ENCODE measurements at regions not wholly inside any gene's neighbourhood (a gene's known extent, or its start where the extent isn't known, plus 50 kb on each side); places are given as distances from the start of the nearest gene placed in this dataset.
"Not testable (repeated sequence)": the region's sequence is repeated elsewhere in the genome, so short reads cannot be mapped to it uniquely, and the experiment has no call there.

DNA sequence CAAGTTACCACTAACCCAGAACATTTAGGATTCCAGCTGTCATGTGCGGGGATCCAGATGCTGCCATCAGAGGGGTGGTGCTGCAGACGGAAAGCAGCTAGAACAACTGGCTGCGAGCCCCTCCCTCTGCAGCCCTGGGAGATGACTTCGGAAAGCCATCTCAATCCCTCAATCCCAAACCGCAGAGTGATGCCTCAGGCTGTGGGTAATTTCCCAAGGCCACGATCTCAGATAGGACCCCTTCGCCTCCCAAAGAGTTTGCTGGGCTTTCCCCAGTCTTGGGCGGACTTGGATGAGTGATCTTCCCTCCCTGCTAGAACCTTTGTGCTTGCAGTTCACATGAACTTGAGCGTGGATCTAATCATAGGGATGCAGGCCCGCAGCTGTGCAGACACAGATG lies 71.3 kb upstream of the EN2 start:
- Histone ChIP-seq H3K36me3 (ENCODE audit: control insufficient read depth, insufficient read depth, low read length) (no peaks in the 10 kb centered on the region; the same call in 1 of the 2 replicates), H3K9me3 (ENCODE audit: control insufficient read depth, insufficient read depth, low read length) (no peaks in the 10 kb centered on the region), H3K27ac (ENCODE audit: low read length) (no peak overlapping the region), H3K27me3 (ENCODE audit: control insufficient read depth, insufficient read depth, low read length) (peaks cover 34% of the 10 kb centered on the region), H3K4me1 (ENCODE audit: control insufficient read depth, insufficient read depth, low read length) (peaks cover 6% of the 10 kb centered on the region), H3K4me3 (ENCODE audit: low read length) (no peak overlapping the region)
- DNase-seq (ENCODE audit: low read depth, low spot score), result no peak
- no CpG with 5 or more reads among the region's 10 CpGs for WGBS (ENCODE audit: insufficient coverage, insufficient read length)

DNA sequence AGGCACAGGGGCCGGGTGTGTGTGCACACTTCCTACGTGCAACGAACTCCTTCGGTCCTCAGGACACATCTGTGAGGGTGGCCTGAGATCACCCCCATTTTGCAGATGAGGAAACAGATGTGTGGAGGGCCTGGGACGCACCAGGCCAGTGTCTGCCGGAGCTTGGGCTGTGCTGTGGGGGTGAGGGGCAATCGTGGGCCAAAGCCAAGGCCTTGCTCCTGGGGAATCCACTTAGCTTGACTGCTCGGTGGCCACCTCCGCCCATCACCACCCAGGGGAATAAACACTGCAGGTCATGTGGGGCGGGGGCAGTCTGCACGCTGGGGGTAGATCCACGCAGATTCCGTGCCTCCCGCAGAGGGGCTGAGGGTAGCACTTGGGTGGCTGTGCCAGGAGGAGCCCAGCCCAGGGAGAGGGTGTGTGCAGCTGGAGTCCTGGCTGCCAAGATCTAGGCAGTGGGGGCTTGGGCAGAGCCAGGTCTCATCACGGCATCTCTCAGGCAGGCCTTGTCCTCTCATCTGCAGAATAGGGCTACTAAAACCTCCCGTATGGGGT lies 70.8 kb upstream of the EN2 start:
- Histone ChIP-seq H3K27ac (ENCODE audit: low read length) (no peak overlapping the region), H3K4me1 (ENCODE audit: control insufficient read depth, insufficient read depth, low read length) (peaks cover 3% of the 10 kb centered on the region; the same call in 1 of the 2 replicates), H3K4me3 (ENCODE audit: low read length) (no peak overlapping the region), H3K9me3 (ENCODE audit: control insufficient read depth, insufficient read depth, low read length) (no peaks in the 10 kb centered on the region), H3K36me3 (ENCODE audit: control insufficient read depth, insufficient read depth, low read length) (no peaks in the 10 kb centered on the region; the same call in 1 of the 2 replicates), H3K27me3 (ENCODE audit: control insufficient read depth, insufficient read depth, low read length) (peaks cover 29% of the 10 kb centered on the region)
- no CpG with 5 or more reads among the region's 16 CpGs for WGBS (ENCODE audit: insufficient coverage, insufficient read length)
- DNase-seq (ENCODE audit: low read depth, low spot score), result no peak

- Histone ChIP-seq H3K27me3 (ENCODE audit: control insufficient read depth, insufficient read depth, low read length) (peaks cover 15% of the 10 kb centered on the region), H3K4me3 (ENCODE audit: low read length) (no peak overlapping the region), H3K27ac (ENCODE audit: low read length) (no peak overlapping the region), H3K9me3 (ENCODE audit: control insufficient read depth, insufficient read depth, low read length) (no peaks in the 10 kb centered on the region), H3K36me3 (ENCODE audit: control insufficient read depth, insufficient read depth, low read length) (no peaks in the 10 kb centered on the region; the same call in 1 of the 2 replicates), H3K4me1 (ENCODE audit: control insufficient read depth, insufficient read depth, low read length) (no peaks in the 10 kb centered on the region)
- no peak for DNase-seq (ENCODE audit: low read depth, low spot score)
- WGBS (ENCODE audit: insufficient coverage, insufficient read length), result no CpG with 5 or more reads among the region's 11 CpGs
Observed at GRCh38 chr7:155388561-155388960, 69.4 kb upstream of the EN2 start.

DNA sequence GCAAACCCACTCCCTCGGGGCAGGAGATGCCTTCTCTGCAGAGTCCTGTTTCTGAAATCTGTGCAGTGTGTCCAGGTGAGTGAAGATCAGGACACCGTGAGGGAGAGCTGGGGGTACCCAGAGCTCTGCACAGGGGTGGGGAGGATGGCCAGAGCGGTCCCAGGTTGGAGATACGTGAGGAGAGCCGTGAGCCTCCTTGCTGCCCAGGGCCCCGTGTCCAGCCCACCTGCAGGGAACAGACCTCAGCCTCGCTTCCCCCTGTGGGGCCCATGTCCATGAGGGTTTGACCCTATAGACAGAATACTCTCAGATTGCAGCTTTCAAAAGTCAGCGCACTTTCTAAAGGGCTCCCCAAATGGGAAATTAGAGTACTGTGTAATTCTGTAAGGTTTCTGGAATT lies 66.5 kb upstream of the EN2 start:
- Histone ChIP-seq H3K36me3 (ENCODE audit: control insufficient read depth, insufficient read depth, low read length) (no peaks in the 10 kb centered on the region; the same call in 1 of the 2 replicates), H3K27me3 (ENCODE audit: control insufficient read depth, insufficient read depth, low read length) (peaks cover 2% of the 10 kb centered on the region), H3K4me1 (ENCODE audit: control insufficient read depth, insufficient read depth, low read length) (no peaks in the 10 kb centered on the region; the same call in 1 of the 2 replicates), H3K27ac (ENCODE audit: low read length) (no peak overlapping the region), H3K4me3 (ENCODE audit: low read length) (no peak overlapping the region), H3K9me3 (ENCODE audit: control insufficient read depth, insufficient read depth, low read length) (no peaks in the 10 kb centered on the region)
- no peak for DNase-seq (ENCODE audit: low read depth, low spot score)
- no CpG with 5 or more reads among the region's 8 CpGs for WGBS (ENCODE audit: insufficient coverage, insufficient read length)

- H3K27me3 ChIP-seq (ENCODE audit: control insufficient read depth, insufficient read depth, low read length), result peaks cover 2% of the 10 kb centered on the region; the same call in 1 of the 2 replicates
- no peaks in the 10 kb centered on the region for H3K36me3 ChIP-seq (ENCODE audit: control insufficient read depth, insufficient read depth, low read length)
- H3K4me1 ChIP-seq (ENCODE audit: control insufficient read depth, insufficient read depth, low read length), result no peaks in the 10 kb centered on the region; the same call in 1 of the 2 replicates
- WGBS (ENCODE audit: insufficient coverage, insufficient read length), result no CpG with 5 or more reads among the region's 11 CpGs
- H3K9me3 ChIP-seq (ENCODE audit: control insufficient read depth, insufficient read depth, low read length), result no peaks in the 10 kb centered on the region
- DNase-seq (ENCODE audit: low read depth, low spot score), result no peak
- no peak overlapping the region for H3K4me3 ChIP-seq (ENCODE audit: low read length)
- H3K27ac ChIP-seq (ENCODE audit: low read length), result no peak overlapping the region
Observed at GRCh38 chr7:155392726-155393570, 65.0 kb upstream of the EN2 start.

DNA sequence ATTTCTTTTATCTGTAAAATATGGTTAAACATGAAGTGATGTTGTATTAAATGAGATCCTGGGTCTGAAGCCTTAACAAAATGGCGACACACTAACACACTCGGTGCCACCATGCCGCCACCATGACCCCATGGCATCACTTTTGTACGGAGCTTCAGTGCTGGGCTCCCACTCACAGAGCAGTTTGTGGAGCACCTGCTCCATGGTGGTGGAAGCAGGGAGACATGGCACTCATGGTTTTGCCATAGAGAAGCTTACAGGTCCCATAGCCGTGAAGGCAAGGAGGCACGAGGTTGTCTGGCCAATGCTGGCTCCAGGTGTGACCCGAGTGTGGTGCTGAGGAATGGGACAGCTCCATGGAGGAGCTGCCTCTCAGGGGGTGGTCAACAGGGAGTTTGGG lies 63.5 kb upstream of the EN2 start:
- WGBS (ENCODE audit: insufficient coverage, insufficient read length), result no CpG with 5 or more reads among the region's 7 CpGs
- Histone ChIP-seq H3K9me3 (ENCODE audit: control insufficient read depth, insufficient read depth, low read length) (no peaks in the 10 kb centered on the region), H3K27ac (ENCODE audit: low read length) (no peak overlapping the region), H3K4me1 (ENCODE audit: control insufficient read depth, insufficient read depth, low read length) (no peaks in the 10 kb centered on the region; the same call in 1 of the 2 replicates), H3K4me3 (ENCODE audit: low read length) (no peak overlapping the region), H3K36me3 (ENCODE audit: control insufficient read depth, insufficient read depth, low read length) (no peaks in the 10 kb centered on the region), H3K27me3 (ENCODE audit: control insufficient read depth, insufficient read depth, low read length) (peaks cover 2% of the 10 kb centered on the region; the same call in 1 of the 2 replicates)
- no peak for DNase-seq (ENCODE audit: low read depth, low spot score)

GRCh38 chr7:155395176-155395797 lies 62.6 kb upstream of the EN2 start:
- DNase-seq (ENCODE audit: low read depth, low spot score), result no peak
- no peaks in the 10 kb centered on the region; the same call in 1 of the 2 replicates for H3K4me1 ChIP-seq (ENCODE audit: control insufficient read depth, insufficient read depth, low read length)
- H3K9me3 ChIP-seq (ENCODE audit: control insufficient read depth, insufficient read depth, low read length), result no peaks in the 10 kb centered on the region
- no peak overlapping the region for H3K4me3 ChIP-seq (ENCODE audit: low read length)
- no CpG with 5 or more reads among the region's 17 CpGs for WGBS (ENCODE audit: insufficient coverage, insufficient read length)
- H3K27me3 ChIP-seq (ENCODE audit: control insufficient read depth, insufficient read depth, low read length), result no peaks in the 10 kb centered on the region
- no peaks in the 10 kb centered on the region for H3K36me3 ChIP-seq (ENCODE audit: control insufficient read depth, insufficient read depth, low read length)
- H3K27ac ChIP-seq (ENCODE audit: low read length), result no peak overlapping the region

DNA sequence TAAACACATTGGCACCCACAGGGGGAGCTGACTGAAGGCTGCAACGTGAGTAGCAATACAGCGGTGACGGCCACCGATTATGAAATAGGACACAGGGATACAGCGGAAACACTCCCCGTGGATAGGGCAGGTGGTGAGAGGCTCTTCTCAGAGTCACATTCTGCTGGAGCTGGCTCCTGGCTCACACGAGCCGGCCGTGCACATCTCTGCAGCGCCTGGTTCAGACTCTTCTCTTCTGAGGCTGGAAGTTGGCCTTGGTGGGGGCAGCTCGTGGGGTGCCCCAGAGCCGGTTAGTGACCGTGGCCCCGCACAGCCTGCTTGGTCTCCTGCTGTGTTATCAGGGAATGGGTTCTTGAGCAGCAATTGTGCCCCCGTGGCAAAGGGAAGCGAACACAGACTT lies 61.3 kb upstream of the EN2 start:
- no CpG with 5 or more reads among the region's 16 CpGs for WGBS (ENCODE audit: insufficient coverage, insufficient read length)
- no peaks in the 10 kb centered on the region for H3K36me3 ChIP-seq (ENCODE audit: control insufficient read depth, insufficient read depth, low read length)
- H3K9me3 ChIP-seq (ENCODE audit: control insufficient read depth, insufficient read depth, low read length), result no peaks in the 10 kb centered on the region
- H3K27me3 ChIP-seq (ENCODE audit: control insufficient read depth, insufficient read depth, low read length), result no peaks in the 10 kb centered on the region
- H3K4me1 ChIP-seq (ENCODE audit: control insufficient read depth, insufficient read depth, low read length), result no peaks in the 10 kb centered on the region; the same call in 1 of the 2 replicates
- no peak overlapping the region for H3K4me3 ChIP-seq (ENCODE audit: low read length)
- no peak for DNase-seq (ENCODE audit: low read depth, low spot score)
- H3K27ac ChIP-seq (ENCODE audit: low read length), result no peak overlapping the region

DNA sequence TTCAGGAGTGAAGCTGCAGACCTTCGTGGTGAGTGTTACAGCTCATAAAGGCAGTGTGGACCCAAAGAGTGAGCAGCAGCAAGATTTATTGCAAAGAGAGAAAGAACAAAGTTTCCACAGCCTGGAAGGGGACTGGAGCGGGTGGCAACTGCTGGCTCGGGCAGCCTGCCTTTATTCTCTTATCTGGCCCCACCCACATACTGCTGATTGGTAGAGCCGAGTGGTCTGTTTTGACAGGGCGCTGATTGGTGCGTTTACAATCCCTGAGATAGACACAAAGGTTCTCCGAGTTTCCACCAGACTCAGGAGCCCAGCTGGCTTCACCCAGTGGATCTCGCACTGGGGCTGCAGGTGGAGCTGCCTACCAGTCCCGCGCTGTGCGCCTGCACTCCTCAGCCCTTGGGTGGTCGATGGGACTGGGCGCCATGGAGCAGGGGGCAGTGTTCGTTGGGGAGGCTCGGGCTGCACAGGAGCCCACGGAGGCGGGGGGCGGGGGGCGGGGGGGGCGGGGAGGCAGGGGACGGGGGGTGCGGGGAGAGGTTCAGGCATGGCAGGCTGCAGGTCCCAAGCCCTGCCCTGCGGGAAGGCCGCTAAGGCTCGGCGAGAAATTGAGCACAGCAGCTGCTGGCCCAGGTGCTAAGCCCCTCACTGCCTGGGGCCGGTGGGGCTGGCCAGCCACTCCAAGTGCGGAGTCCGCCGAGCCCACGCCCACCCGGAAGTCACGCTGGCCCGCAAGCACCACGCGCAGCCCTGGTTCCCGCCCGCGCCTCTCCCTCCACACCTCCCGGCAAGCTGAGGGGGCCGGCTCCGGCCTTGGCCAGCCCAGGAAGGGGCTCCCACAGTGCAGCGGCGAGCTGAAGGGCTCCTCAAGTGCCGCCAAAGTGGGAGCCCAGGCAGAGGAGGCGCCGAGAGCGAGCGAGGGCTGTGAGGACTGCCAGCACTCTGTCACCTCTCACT lies 59.9 kb upstream of the EN2 start:
- H3K36me3 ChIP-seq (ENCODE audit: control insufficient read depth, insufficient read depth, low read length); H3K4me3 ChIP-seq (ENCODE audit: low read length); H3K9me3 ChIP-seq (ENCODE audit: control insufficient read depth, insufficient read depth, low read length); H3K27ac ChIP-seq (ENCODE audit: low read length); DNase-seq (ENCODE audit: low read depth, low spot score); H3K27me3 ChIP-seq (ENCODE audit: control insufficient read depth, insufficient read depth, low read length); H3K4me1 ChIP-seq (ENCODE audit: control insufficient read depth, insufficient read depth, low read length): not testable (repeated sequence)
- no CpG with 5 or more reads among the region's 49 CpGs for WGBS (ENCODE audit: insufficient coverage, insufficient read length)

GRCh38 chr7:155398944-155399343 lies 59.0 kb upstream of the EN2 start:
- Histone ChIP-seq H3K4me3 (ENCODE audit: low read length) (no peak overlapping the region), H3K36me3 (ENCODE audit: control insufficient read depth, insufficient read depth, low read length) (no peaks in the 10 kb centered on the region), H3K4me1 (ENCODE audit: control insufficient read depth, insufficient read depth, low read length) (no peaks in the 10 kb centered on the region; the same call in 1 of the 2 replicates), H3K27ac (ENCODE audit: low read length) (no peak overlapping the region), H3K9me3 (ENCODE audit: control insufficient read depth, insufficient read depth, low read length) (no peaks in the 10 kb centered on the region), H3K27me3 (ENCODE audit: control insufficient read depth, insufficient read depth, low read length) (no peaks in the 10 kb centered on the region)
- no peak for DNase-seq (ENCODE audit: low read depth, low spot score)
- WGBS (ENCODE audit: insufficient coverage, insufficient read length), result no CpG with 5 or more reads among the region's 14 CpGs
